CD4-positive, alpha-beta T cell treated with Interleukin-17A for 4 hours (primary cell): ENCODE measurements at regions not wholly inside any gene's neighbourhood (a gene's known extent, or its start where the extent isn't known, plus 50 kb on each side); places are given as distances from the start of the nearest gene placed in this dataset.
"Not testable (repeated sequence)": the region's sequence is repeated elsewhere in the genome, so short reads cannot be mapped to it uniquely, and the experiment has no call there.

Experiments used
- DNase-seq: peaks from one replicate; pipeline ENCODE4 v3.0.0-alpha.2; 2020; ENCODE audit warnings: mixed read lengths

DNA sequence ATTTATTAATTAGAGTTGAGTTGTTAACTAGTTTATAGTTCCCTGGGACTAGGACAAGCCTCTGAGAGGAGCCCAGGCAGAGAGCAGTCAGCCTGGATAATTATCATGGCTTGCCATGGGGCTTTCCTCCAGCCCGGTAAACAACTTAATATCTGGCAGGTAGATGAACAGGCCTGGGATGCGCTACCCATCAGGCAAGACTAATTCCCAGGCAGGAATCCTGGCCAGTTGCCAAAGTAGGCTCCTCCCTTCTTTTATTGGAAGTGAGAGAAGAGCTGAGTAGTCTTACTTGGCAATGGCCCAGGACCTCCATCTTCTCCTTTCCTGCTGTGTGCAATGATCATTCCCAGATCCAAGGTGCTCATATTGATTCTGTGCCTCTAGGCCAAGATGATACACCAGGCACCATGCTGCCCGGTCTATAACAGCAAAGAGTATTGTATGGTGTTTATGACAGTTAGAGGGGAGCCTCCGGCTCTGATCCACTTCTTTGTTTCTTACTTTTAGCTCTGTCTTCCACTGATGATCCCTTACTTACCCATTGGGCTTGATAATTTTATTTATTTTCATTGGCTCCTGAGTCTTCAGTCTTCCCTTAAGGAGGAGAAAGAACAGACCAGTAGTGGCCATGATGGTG lies 408.7 kb downstream of the REEP3 start:
- no peak for DNase-seq

- DNase-seq: no peak
These were observed 409.4 kb downstream of the REEP3 start for GRCh38 chr10:63930584-63930983.

GRCh38 chr10:63935705-63936104 lies 414.5 kb downstream of the REEP3 start:
- DNase-seq: no peak

DNA sequence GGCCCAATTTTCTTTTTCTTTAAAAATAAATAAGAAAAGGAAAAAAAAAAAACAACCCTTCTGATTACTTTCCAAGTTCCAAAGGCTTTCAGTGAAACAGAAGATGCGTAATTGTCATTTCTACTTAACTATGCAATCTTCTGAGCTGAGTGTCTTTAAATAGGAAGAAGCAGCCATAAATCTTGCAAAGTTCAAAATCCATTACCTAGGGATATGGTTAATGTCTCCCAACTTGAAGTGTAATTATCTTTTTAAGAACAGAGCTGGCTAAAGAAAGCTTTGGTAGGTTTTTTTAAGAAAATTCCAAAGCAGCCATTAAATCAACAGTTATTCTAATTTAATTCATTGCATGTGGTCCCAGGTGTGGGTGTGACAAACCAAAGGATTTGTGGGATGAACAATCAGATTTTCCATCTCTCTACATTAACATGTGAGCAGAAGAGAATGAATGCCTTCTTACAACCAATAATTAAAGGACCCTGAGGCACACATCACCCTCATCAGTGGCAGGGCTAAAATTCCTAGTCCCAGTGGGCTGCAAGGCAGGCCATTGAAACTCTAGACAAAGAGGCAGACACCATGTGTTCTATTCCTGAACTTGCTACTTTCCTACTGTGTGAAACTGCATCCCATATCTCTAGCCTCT lies 419.2 kb downstream of the REEP3 start:
- no peak for DNase-seq

DNA sequence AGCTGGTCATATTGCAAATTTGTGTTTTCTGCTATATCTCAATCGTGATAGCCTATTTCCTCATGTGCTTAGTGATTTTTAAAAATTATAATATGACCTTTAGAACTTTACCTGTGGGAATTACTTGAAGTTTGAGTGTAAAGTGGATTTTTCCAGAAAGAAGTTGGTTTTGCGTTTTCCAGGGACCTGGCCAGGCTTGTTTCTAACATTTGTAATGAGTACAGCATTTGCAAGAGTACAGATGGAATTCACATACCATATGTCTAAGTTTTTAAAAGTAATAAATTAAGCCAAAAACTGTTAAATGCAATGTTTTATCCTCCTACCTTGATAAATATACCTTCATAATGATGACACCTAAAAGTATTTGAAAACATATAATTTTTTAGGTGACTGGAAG lies 443.2 kb downstream of the REEP3 start:
- no peak for DNase-seq

GRCh38 chr10:63965846-63966245 lies 444.6 kb downstream of the REEP3 start:
- no peak for DNase-seq

GRCh38 chr10:63972949-63973827 lies 452.0 kb downstream of the REEP3 start:
- DNase-seq: no peak

DNA sequence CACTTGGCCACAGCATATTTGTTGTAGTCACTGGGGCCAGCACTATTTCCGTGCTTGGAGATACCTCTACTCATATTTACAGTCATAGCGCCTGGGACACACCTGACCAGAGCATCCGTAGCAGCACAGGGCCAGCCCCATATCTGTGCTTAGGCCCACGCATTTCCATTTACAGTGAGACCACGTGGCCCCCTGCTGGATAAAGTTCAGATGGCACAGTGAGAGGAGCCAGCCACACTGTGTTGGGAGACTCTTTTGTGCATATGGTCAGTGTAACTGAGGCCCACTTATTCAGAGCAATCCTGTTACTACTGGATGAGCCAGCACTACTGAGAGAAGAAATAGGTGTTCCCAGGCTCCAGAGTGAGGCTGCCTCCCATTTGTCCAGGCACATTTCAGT lies 455.3 kb downstream of the REEP3 start:
- DNase-seq: peak; percentile 4

DNA sequence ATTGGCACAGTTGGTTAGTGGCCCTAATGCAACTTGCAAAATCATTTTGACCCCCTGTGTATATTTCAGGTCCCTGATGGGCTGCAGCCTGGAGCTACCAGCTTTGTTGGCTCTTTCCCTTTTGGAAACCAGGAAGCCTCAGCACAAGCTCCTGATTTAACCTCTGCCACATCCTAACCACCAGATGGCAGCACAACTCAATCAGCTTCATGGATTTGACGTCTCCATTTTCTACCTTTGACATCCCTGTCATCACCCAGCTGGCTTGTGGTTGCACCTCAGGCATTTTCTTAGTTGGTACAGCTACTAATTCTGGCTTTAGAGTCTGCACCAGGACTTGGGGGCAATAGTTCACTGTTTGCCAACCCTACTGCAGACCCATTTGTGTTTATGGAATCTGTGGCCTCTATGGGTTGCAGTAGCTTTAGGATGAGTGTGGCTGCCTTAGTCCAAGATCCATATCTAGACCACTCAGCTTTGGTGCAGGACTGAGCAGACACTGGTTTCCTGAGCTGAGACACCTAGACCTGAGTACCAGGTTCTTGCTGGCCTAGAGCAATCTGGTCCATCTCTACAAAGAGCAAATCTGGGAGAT lies 456.2 kb downstream of the REEP3 start:
- DNase-seq: no peak

- not testable (repeated sequence) for DNase-seq
These were observed 459.7 kb downstream of the REEP3 start for GRCh38 chr10:63980870-63981269.

- DNase-seq: not testable (repeated sequence)
These were observed 462.9 kb downstream of the REEP3 start for GRCh38 chr10:63984061-63984460.

- DNase-seq: no peak
These were observed 465.3 kb downstream of the REEP3 start for GRCh38 chr10:63986536-63986935.

GRCh38 chr10:63987212-63987611 lies 466.0 kb downstream of the REEP3 start:
- no peak for DNase-seq

DNA sequence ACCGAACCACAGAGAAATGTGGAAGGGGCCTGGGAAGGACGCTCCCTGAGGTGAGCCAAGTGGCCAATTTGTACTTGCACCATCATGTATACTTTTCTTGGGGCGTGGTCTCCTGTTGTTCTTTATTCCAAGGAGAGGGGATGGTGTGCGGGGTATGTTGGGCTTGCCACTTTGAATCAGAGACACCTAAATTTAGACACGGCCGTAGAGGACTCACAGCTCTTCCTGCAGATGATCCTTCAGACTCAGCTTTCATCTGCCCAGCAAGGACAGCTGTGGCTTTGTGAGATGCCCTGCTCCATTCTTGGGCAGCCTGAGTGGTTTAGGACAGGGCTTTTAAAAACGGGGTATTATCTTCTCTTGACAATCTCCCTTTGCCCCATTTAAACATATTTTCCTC lies 473.2 kb downstream of the REEP3 start:
- no peak for DNase-seq

GRCh38 chr10:64007157-64007556 lies 486.0 kb downstream of the REEP3 start:
- no peak for DNase-seq

- DNase-seq: no peak
These were observed 489.5 kb downstream of the REEP3 start for GRCh38 chr10:64010711-64011110.

DNA sequence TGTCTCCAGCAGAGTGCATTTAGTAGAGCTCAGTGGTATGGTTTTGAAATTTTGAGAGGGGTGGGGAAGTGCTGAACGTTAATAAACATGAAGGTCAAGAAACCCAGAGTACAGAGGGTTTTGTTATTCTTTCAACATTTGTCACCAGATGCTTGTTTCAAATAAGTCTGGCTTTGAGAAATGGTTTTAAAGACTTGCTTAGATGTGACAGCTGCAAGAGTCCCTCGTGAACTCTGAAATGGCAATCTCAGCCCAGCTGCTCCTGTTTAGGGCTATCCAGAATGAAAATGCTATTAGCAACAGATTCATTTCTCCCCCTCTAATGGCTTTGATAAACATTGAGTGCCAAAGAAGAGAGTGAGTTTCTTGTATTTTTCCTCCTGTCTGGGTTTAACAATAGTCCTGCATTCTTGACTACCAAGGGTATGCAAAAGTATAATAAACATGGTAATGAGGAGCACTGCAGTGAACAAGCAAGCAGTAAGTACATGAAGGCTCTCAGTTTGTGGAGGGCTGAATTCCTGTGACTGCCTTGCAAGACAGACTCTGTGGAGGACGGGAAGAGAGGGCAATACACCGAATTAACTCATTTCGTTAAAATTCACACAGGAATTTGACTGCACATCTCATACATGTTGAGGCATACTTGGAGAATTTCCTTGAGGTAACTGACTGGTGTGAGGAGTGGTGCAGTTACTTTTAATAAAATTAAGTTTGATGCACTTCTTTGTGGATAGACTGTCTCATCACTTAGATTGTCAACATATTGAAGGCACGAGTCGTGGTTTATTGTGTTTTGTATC lies 490.9 kb downstream of the REEP3 start:
- DNase-seq: no peak

DNA sequence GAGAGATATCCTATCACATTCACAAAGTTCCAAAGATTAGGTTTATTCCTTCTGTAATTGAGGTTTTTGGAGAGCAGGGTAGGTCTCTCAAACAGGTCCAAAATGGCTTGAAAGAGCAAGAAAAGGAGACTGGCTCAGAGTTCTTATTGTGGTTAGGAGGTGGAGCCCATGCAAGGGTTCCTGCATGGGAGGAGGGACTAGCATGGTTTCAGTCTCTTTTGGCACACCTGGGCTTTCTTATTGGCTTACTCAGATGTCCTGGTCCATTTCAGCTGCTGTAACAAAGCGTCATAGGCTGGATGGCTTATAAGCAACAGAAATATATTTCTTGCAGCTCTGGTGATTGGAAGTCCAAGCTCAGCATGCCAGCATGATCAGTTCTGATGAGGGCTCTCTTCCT lies 493.1 kb downstream of the REEP3 start:
- DNase-seq: no peak

- no peak for DNase-seq
These were observed 502.8 kb downstream of the REEP3 start for GRCh38 chr10:64023926-64024470.

- no peak for DNase-seq
These were observed 512.5 kb downstream of the REEP3 start for GRCh38 chr10:64033711-64034110.

GRCh38 chr10:64036321-64036930 lies 515.2 kb downstream of the REEP3 start:
- DNase-seq: no peak
